Hepatocyte (in vitro differentiated cells): ENCODE measurements at regions not wholly inside any gene's neighbourhood (a gene's known extent, or its start where the extent isn't known, plus 50 kb on each side); places are given as distances from the start of the nearest gene placed in this dataset.

Source experiments
- DNase-seq: peaks from one replicate; pipeline ENCODE4 v3.0.0-alpha.2; 2016; ENCODE audit warnings: low spot score
- H2AFZ ChIP-seq: fragments of 200-600 bp; sonication (generic); 2 replicates; pipeline ENCODE4 v1.6.0; 2016; ENCODE audit warnings: antibody characterized with exemption, mild to moderate bottlenecking
- H3K27ac ChIP-seq: fragments of 200-600 bp; sonication (generic); 2 replicates; pipeline ENCODE4 v1.5.1; 2016; ENCODE audit warnings: mild to moderate bottlenecking
- H3K27me3 ChIP-seq: fragments of 200-600 bp; sonication (generic); 2 replicates; pipeline ENCODE4 v1.6.1; 2016
- H3K36me3 ChIP-seq: fragments of 200-600 bp; sonication (generic); replicated peaks from 2 replicates; pipeline ENCODE4 v1.5.1; 2016; ENCODE audit warnings: low read depth; ENCODE audit not compliant: insufficient read depth
- H3K4me1 ChIP-seq: fragments of 200-600 bp; sonication (generic); 2 replicates; pipeline ENCODE4 v1.5.1; 2016; ENCODE audit warnings: mild to moderate bottlenecking, moderate library complexity; ENCODE audit not compliant: insufficient read depth
- H3K4me2 ChIP-seq: fragments of 200-600 bp; sonication (generic); 2 replicates; pipeline ENCODE4 v1.6.0; 2016
- H3K4me3 ChIP-seq: fragments of 200-600 bp; sonication (generic); 2 replicates; pipeline ENCODE4 v1.5.1; 2016; ENCODE audit warnings: mild to moderate bottlenecking
- H3K79me2 ChIP-seq: fragments of 200-600 bp; sonication (generic); 2 replicates; pipeline ENCODE4 v1.6.0; 2017; ENCODE audit warnings: mild to moderate bottlenecking
- H3K9me2 ChIP-seq: fragments of 200-600 bp; sonication (generic); replicated peaks from 2 replicates; pipeline ENCODE4 v1.6.0; 2017; ENCODE audit warnings: mild to moderate bottlenecking; ENCODE audit not compliant: insufficient read depth
- H3K9me3 ChIP-seq: fragments of 200-600 bp; sonication (generic); 2 replicates; pipeline ENCODE4 v1.5.1; 2016; ENCODE audit warnings: low read depth, mild to moderate bottlenecking
- H4K20me1 ChIP-seq: fragments of 200-600 bp; sonication (generic); 2 replicates; pipeline ENCODE4 v1.6.0; 2016; ENCODE audit warnings: mild to moderate bottlenecking; ENCODE audit not compliant: insufficient read depth, poor library complexity, severe bottlenecking
- EZH2 ChIP-seq: fragments of 200-600 bp; sonication (generic); IDR thresholded peaks from 2 replicates; pipeline ENCODE4 v1.6.1; 2016; ENCODE audit warnings: antibody characterized with exemption, mild to moderate bottlenecking, borderline replicate concordance
- EZH2phosphoT487 ChIP-seq: fragments of 200-600 bp; sonication (generic); IDR thresholded peaks from one replicate; pipeline ENCODE4 v1.6.1; 2018; ENCODE audit warnings: antibody characterized with exemption, mild to moderate bottlenecking, low read depth, moderate library complexity; ENCODE audit not compliant: unreplicated experiment, severe bottlenecking
- WGBS: methylation state at CpG from one replicate; pipeline ENCODE4 v1.1.6; 2016; ENCODE audit warnings: low lambda C conversion rate; ENCODE audit errors: missing lambda C conversion rate; 5-methylcytosine and 5-hydroxymethylcytosine counted together
- TF ChIP-seq, protein P1 (sequence below): fragments of 200-600 bp; sonication (generic); IDR thresholded peaks from 2 replicates; pipeline ENCODE4 v1.5.1; 2016; ENCODE audit warnings: antibody characterized with exemption, mild to moderate bottlenecking; ENCODE audit not compliant: poor library complexity

DNA sequence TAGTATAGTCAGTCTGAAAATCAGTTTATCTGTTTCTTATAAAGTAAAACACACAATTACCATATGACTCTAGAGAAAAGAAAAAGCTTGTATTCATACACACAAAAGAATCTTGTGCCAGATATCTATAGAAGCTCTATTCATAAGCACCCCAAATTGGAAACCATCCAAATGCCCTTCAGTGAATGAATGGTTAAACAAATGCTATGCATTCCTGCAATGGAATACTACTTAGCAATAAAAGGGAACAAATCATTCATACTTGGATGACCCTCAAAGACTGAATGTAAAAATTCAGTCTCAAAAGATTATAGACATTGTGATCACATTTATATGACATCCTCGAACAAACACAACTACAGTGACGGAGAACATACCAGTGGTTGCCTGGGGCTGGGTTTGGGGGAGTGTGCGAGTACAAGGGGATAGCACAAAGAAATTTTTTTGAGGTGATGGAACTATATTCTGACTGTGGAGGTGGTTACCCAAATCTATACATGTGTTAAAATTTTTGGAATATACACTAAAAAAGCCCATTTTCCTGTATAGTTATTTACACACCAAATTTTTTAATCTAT lies 680.6 kb downstream of the NTRK3 start:
- H3K79me2 ChIP-seq, result no peaks in the 10 kb centered on the region
- WGBS, result 87% methylated on average over 3 of the region's 3 CpGs
- H3K9me2 ChIP-seq, result no peaks in the 10 kb centered on the region
- H3K27me3 ChIP-seq, result peaks cover 4% of the 10 kb centered on the region
- H3K36me3 ChIP-seq, result no peaks in the 10 kb centered on the region
- no peak overlapping the region for H2AFZ ChIP-seq
- no peaks in the 10 kb centered on the region for H3K9me3 ChIP-seq
- no peaks in the 10 kb centered on the region for H4K20me1 ChIP-seq
- H3K4me3 ChIP-seq, result no peak overlapping the region
- no peak overlapping the region for H3K27ac ChIP-seq
- no peak overlapping the region for H3K4me2 ChIP-seq
- TF ChIP-seq, protein P1, sequence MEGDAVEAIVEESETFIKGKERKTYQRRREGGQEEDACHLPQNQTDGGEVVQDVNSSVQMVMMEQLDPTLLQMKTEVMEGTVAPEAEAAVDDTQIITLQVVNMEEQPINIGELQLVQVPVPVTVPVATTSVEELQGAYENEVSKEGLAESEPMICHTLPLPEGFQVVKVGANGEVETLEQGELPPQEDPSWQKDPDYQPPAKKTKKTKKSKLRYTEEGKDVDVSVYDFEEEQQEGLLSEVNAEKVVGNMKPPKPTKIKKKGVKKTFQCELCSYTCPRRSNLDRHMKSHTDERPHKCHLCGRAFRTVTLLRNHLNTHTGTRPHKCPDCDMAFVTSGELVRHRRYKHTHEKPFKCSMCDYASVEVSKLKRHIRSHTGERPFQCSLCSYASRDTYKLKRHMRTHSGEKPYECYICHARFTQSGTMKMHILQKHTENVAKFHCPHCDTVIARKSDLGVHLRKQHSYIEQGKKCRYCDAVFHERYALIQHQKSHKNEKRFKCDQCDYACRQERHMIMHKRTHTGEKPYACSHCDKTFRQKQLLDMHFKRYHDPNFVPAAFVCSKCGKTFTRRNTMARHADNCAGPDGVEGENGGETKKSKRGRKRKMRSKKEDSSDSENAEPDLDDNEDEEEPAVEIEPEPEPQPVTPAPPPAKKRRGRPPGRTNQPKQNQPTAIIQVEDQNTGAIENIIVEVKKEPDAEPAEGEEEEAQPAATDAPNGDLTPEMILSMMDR, result no peak
- TF ChIP-seq EZH2phosphoT487 (no peak), EZH2 (no peak)
- no peak for DNase-seq
- no peaks in the 10 kb centered on the region for H3K4me1 ChIP-seq

DNA sequence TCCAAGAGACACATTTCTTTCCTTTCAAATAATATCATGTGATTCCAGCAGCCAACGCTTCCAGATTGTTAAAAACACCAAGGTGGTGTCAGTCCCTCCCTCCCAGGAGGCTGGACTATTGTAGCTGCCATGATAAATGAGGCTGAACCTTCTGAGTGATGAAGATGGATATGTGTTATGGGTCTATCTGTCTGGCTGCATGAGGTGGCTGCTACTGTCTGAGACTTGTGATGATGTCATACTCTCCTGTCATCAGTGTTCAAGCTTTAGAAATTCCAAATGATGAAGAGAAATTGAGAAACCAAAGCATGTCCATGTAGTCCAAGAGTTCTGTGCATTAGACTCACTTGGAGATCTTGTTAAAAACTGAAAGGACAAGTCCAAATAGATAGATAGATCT lies 683.0 kb downstream of the NTRK3 start:
- DNase-seq, result no peak
- TF ChIP-seq, protein P1, result no peak
- TF ChIP-seq EZH2 (no peak), EZH2phosphoT487 (no peak)
- no peaks in the 10 kb centered on the region for H3K9me2 ChIP-seq
- no peaks in the 10 kb centered on the region for H3K79me2 ChIP-seq
- no peaks in the 10 kb centered on the region for H3K36me3 ChIP-seq
- H3K27ac ChIP-seq, result no peak overlapping the region
- H3K9me3 ChIP-seq, result no peaks in the 10 kb centered on the region
- H3K4me1 ChIP-seq, result no peaks in the 10 kb centered on the region
- H3K4me2 ChIP-seq, result no peak overlapping the region
- WGBS, result 79% methylated on average over 1 of the region's 1 CpG
- no peaks in the 10 kb centered on the region for H4K20me1 ChIP-seq
- no peak overlapping the region for H3K4me3 ChIP-seq
- H3K27me3 ChIP-seq, result peaks cover 1% of the 10 kb centered on the region
- H2AFZ ChIP-seq, result no peak overlapping the region

DNA sequence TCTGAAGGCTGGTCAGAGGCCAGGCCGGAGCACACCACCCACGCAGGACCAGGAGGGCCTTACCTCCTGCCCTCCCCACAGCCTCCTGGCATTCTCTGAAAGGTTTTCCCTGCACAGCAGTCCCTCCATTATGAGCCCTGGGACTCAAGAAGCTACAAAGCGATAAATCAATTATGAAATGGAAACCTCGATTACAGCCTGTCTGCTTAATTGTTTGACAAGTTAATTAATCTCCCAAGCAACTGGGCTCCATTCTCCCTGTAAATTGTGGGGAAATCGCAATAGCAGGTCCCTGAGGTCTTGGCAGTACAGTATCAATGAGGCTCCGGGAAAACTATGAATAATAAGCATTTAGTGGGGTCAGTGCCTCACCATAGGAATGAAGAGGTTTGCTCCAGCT lies 683.5 kb downstream of the NTRK3 start:
- H3K27me3 ChIP-seq, result no peaks in the 10 kb centered on the region
- no peak overlapping the region for H3K27ac ChIP-seq
- no peak overlapping the region for H3K4me2 ChIP-seq
- no peak overlapping the region for H2AFZ ChIP-seq
- no peaks in the 10 kb centered on the region for H4K20me1 ChIP-seq
- 90% methylated on average over 6 of the region's 6 CpGs for WGBS
- no peaks in the 10 kb centered on the region for H3K4me1 ChIP-seq
- no peak for TF ChIP-seq EZH2phosphoT487
- no peak for TF ChIP-seq EZH2
- TF ChIP-seq, protein P1, result no peak
- no peak overlapping the region for H3K4me3 ChIP-seq
- H3K9me3 ChIP-seq, result no peaks in the 10 kb centered on the region
- no peaks in the 10 kb centered on the region for H3K79me2 ChIP-seq
- DNase-seq, result no peak
- H3K9me2 ChIP-seq, result no peaks in the 10 kb centered on the region
- no peaks in the 10 kb centered on the region for H3K36me3 ChIP-seq
